Glutamatergic neuron (in vitro differentiated cells): ENCODE measurements at regions not wholly inside any gene's neighbourhood (a gene's known extent, or its start where the extent isn't known, plus 50 kb on each side); places are given as distances from the start of the nearest gene placed in this dataset.

Experiments used
- DNase-seq: peaks from one replicate; pipeline ENCODE4 v3.0.0; 2022
- H3K27ac Mint-ChIP-seq: one replicate; pipeline ENCODE4 v1.8.0; 2020; ENCODE audit warnings: mild to moderate bottlenecking, mixed read lengths, inconsistent platforms; ENCODE audit not compliant: unreplicated experiment
- H3K27me3 Mint-ChIP-seq: one replicate; pipeline ENCODE4 v1.8.0; 2020; ENCODE audit warnings: mild to moderate bottlenecking, moderate library complexity, mixed read lengths, inconsistent platforms; ENCODE audit not compliant: unreplicated experiment
- H3K36me3 Mint-ChIP-seq: one replicate; pipeline ENCODE4 v1.8.0; 2020; ENCODE audit warnings: mild to moderate bottlenecking, mixed read lengths, inconsistent platforms; ENCODE audit not compliant: unreplicated experiment
- H3K4me1 Mint-ChIP-seq: one replicate; pipeline ENCODE4 v1.8.0; 2020; ENCODE audit warnings: mild to moderate bottlenecking, low read depth, mixed read lengths, inconsistent platforms; ENCODE audit not compliant: unreplicated experiment
- H3K4me3 Mint-ChIP-seq: one replicate; pipeline ENCODE4 v1.8.0; 2020; ENCODE audit warnings: mild to moderate bottlenecking, mixed read lengths, inconsistent platforms; ENCODE audit not compliant: unreplicated experiment
- H3K9me3 Mint-ChIP-seq: one replicate; pipeline ENCODE4 v1.8.0; 2020; ENCODE audit warnings: mild to moderate bottlenecking, moderate library complexity, mixed read lengths, inconsistent platforms; ENCODE audit not compliant: unreplicated experiment
- CTCF ChIP-seq: fragments of 200-600 bp; sonication (generic); IDR thresholded peaks from one replicate; pipeline ENCODE4 v1.5.0; 2021; ENCODE audit not compliant: partially characterized antibody, unreplicated experiment

- TF ChIP-seq CTCF: no peak
- H3K27ac Mint-ChIP-seq: no peak overlapping the region
- no peaks in the 10 kb centered on the region for H3K27me3 Mint-ChIP-seq
- H3K9me3 Mint-ChIP-seq: no peaks in the 10 kb centered on the region
- DNase-seq: no peak
- no peak overlapping the region for H3K4me3 Mint-ChIP-seq
- no peaks in the 10 kb centered on the region for H3K36me3 Mint-ChIP-seq
- H3K4me1 Mint-ChIP-seq: no peaks in the 10 kb centered on the region
Observed at GRCh38 chr2:57981083-57981768, 65.4 kb upstream of the VRK2 start.

GRCh38 chr2:57987835-57988573 lies 58.6 kb upstream of the VRK2 start:
- DNase-seq: no peak

GRCh38 chr2:57990118-57990725 lies 56.4 kb upstream of the VRK2 start:
- Mint-ChIP-seq H3K27me3 (peaks cover 1% of the 10 kb centered on the region), H3K9me3 (peaks cover 1% of the 10 kb centered on the region), H3K27ac (no peak overlapping the region), H3K4me3 (no peak overlapping the region), H3K36me3 (no peaks in the 10 kb centered on the region), H3K4me1 (peaks cover 3% of the 10 kb centered on the region)
- no peak for DNase-seq
- no peak for TF ChIP-seq CTCF

More at GRCh38 chr2:57987835-57988573, 58.6 kb upstream of the VRK2 start:
- Mint-ChIP-seq H3K27ac (no peak overlapping the region), H3K4me1 (no peaks in the 10 kb centered on the region), H3K27me3 (peaks cover 1% of the 10 kb centered on the region), H3K4me3 (no peak overlapping the region), H3K36me3 (no peaks in the 10 kb centered on the region), H3K9me3 (peaks cover 1% of the 10 kb centered on the region)
- TF ChIP-seq CTCF: no peak
